Activated naive CD8-positive, alpha-beta T cell treated with anti-CD3 and anti-CD28 coated beads, Interleukin-2, amount 10 ng/mL, durations not matched to agents 7 days and 5 days (primary cell): ENCODE measurements at regions not wholly inside any gene's neighbourhood (a gene's known extent, or its start where the extent isn't known, plus 50 kb on each side); places are given as distances from the start of the nearest gene placed in this dataset.
"Not testable (repeated sequence)": the region's sequence is repeated elsewhere in the genome, so short reads cannot be mapped to it uniquely, and the experiment has no call there.

Experiments
- ATAC-seq: fragments of 150-1000 bp; cut with Tn5 transposase; one replicate; pipeline ENCODE4 v1.10.0; 2021; ENCODE audit warnings: low read depth, moderate library complexity
- POLR2A ChIA-PET: fragments of 350-600 bp; sonication (Branson Sonifier 250); formaldehyde crosslinking; loops from one replicate; lab custom pipeline; 2021; ENCODE audit warnings: antibody characterized with exemption; lab: Charles Lee
- DNase-seq: peaks from one replicate; pipeline ENCODE4 v3.0.0; 2021
- H3K27ac Mint-ChIP-seq: one replicate; pipeline ENCODE4 v1.8.0; 2022; ENCODE audit warnings: mild to moderate bottlenecking, mixed read lengths
- H3K27me3 Mint-ChIP-seq: one replicate; pipeline ENCODE4 v1.8.0; 2022; ENCODE audit warnings: mild to moderate bottlenecking, moderate library complexity, mixed read lengths
- H3K36me3 Mint-ChIP-seq: one replicate; pipeline ENCODE4 v1.8.0; 2021; ENCODE audit warnings: mild to moderate bottlenecking, mixed read lengths
- H3K4me1 Mint-ChIP-seq: one replicate; pipeline ENCODE4 v1.8.0; 2021; ENCODE audit warnings: mixed read lengths
- H3K4me3 Mint-ChIP-seq: one replicate; pipeline ENCODE4 v1.8.0; 2022; ENCODE audit warnings: mild to moderate bottlenecking, moderate library complexity, mixed read lengths
- H3K9me3 Mint-ChIP-seq: one replicate; pipeline ENCODE4 v1.8.0; 2021; ENCODE audit warnings: mixed read lengths

DNA sequence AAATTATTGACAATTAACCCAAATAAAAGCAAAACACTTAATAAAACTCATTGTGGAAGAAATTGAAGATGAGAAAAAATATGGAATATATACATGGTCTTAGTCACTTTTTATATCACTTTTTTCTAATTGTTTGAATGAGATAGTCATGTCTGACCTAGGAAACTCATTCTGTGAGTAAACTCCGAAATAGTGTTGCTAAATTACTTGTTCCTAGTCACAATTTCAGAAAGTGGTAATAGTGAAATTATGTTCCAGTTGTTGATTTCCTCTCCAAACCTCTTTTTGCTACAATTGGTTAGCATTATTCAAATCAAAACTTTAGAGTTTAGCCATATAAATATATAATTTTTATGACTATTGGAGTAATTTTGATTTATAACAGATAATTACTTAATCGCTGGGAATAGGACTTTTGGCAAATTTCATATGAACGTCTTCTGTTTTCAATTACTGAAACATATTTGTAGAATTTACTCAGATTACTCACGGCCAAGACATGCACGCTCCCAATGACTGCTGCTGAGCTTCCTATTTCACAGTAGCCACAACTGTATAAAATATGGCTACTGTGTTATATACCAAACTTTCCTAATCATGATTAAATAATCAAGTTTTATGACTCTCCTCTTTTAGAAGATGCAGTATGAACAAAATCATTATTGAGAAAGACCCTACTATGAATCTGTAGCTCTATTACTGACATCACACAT, 583.4 kb downstream of the PRIM2 start:
- H3K27me3 Mint-ChIP-seq, H3K9me3 Mint-ChIP-seq, ATAC-seq, POLR2A ChIA-PET, H3K4me3 Mint-ChIP-seq, DNase-seq, H3K27ac Mint-ChIP-seq, H3K36me3 Mint-ChIP-seq, H3K4me1 Mint-ChIP-seq: not testable (repeated sequence)

DNA sequence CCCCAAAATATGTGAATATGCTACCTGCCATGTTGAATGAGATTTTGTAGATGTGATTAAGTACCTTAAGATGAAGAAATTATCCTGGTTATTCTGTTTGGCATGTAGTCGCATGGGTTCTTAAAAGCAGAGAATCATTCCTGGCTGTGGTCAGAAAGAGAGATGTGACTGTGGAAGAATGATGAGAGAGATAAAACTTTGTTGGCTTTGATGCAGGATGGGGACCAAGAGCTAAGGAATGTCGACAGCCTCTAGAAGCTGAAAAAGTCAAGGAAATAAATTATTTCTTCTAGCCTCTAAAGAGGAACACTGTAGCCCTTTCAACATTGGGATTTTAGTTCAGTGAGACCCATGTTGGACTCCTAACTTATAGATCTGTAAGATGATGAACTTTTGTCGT, 584.0 kb downstream of the PRIM2 start:
- H3K4me3 Mint-ChIP-seq, ATAC-seq, H3K36me3 Mint-ChIP-seq, DNase-seq, POLR2A ChIA-PET, H3K9me3 Mint-ChIP-seq, H3K4me1 Mint-ChIP-seq, H3K27ac Mint-ChIP-seq, H3K27me3 Mint-ChIP-seq: not testable (repeated sequence)

DNA sequence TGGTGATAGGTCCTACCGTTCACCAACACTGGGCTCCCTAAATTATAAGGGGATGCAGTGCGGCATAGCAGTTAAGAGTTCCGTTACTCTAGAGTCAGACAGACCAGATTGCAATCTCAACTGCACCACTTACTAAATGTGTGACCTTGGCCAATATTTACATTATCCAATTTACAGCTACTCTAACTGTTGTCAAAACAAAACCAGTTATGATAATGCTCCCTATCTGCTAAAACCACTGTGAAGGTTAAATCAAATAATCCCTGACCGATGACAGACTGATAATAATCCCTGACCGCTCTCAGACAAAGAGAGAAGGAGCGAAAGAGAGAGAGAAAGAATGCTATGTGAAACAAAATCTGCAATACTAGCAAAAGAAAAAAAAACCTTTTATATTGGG, 586.9 kb downstream of the PRIM2 start:
- H3K36me3 Mint-ChIP-seq, H3K9me3 Mint-ChIP-seq, POLR2A ChIA-PET, H3K4me1 Mint-ChIP-seq, H3K27ac Mint-ChIP-seq, ATAC-seq, H3K4me3 Mint-ChIP-seq, H3K27me3 Mint-ChIP-seq, DNase-seq: not testable (repeated sequence)

GRCh38 chr6:57915300-57915699, 597.9 kb downstream of the PRIM2 start:
- H3K27ac Mint-ChIP-seq, DNase-seq, H3K9me3 Mint-ChIP-seq, H3K36me3 Mint-ChIP-seq, H3K27me3 Mint-ChIP-seq, H3K4me1 Mint-ChIP-seq, ATAC-seq, H3K4me3 Mint-ChIP-seq, POLR2A ChIA-PET: not testable (repeated sequence)

DNA sequence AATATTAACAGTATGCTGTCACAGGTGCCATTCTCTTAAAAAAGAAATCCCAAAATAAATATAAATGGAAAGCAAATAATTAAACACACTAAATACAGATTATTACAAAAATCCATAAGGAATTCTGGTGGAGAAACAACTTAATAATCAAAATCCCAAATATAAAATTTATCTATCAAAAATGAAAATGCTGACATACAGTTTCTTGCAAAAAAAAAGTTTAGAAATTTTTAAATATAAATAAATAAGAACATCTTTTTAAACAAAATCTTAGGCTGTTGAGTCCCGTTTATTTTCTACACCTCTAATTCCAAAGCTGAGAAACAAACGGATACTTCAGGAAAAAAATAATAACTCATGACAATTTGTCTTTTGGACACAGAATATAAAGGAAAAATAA, 625.5 kb downstream of the PRIM2 start:
- ATAC-seq, H3K27ac Mint-ChIP-seq, DNase-seq, H3K27me3 Mint-ChIP-seq, H3K36me3 Mint-ChIP-seq, POLR2A ChIA-PET, H3K4me3 Mint-ChIP-seq, H3K4me1 Mint-ChIP-seq, H3K9me3 Mint-ChIP-seq: not testable (repeated sequence)

DNA sequence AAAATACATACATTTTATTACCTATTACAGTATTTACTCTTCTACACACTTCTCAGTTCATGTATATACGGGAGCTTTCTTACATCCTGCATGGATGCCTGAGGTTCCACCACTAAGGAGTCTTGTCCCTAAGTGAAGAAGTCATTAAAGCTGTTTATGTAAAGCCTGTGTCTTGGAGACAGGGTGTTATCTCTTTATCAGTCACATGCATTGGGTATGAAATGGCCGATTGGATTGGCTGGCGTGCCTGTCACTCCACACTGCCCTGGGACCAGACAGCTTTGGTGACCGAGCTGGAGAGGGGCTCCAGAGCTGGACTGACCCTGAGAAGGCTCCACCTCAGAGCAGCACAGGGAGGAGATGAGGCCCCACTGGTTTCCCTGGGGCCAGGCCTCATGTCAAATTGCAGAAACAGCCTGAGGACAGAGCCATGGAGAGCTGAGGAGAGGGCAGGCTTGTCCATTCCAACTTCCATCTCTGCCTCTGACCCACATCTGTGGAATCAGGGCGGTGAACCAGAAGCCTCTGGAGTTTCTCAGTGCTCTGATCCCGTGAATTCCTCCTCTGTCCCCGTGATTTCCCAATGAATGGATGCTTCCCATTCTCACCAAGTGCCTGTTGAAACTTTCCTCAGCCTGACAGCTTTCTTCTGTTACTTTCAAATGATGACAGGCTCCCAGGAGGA, 628.8 kb downstream of the PRIM2 start:
- ATAC-seq, DNase-seq, H3K9me3 Mint-ChIP-seq, H3K4me1 Mint-ChIP-seq, H3K27ac Mint-ChIP-seq, POLR2A ChIA-PET, H3K27me3 Mint-ChIP-seq, H3K4me3 Mint-ChIP-seq, H3K36me3 Mint-ChIP-seq: not testable (repeated sequence)

GRCh38 chr6:57946769-57947091, 629.3 kb downstream of the PRIM2 start:
- ATAC-seq, H3K36me3 Mint-ChIP-seq, DNase-seq, H3K27me3 Mint-ChIP-seq, H3K27ac Mint-ChIP-seq, H3K4me1 Mint-ChIP-seq, H3K9me3 Mint-ChIP-seq, H3K4me3 Mint-ChIP-seq, POLR2A ChIA-PET: not testable (repeated sequence)

- H3K36me3 Mint-ChIP-seq, H3K4me1 Mint-ChIP-seq, H3K27me3 Mint-ChIP-seq, POLR2A ChIA-PET, H3K9me3 Mint-ChIP-seq, ATAC-seq, DNase-seq, H3K27ac Mint-ChIP-seq, H3K4me3 Mint-ChIP-seq: not testable (repeated sequence)
These were observed 631.1 kb downstream of the PRIM2 start for GRCh38 chr6:57948481-57948880.

- DNase-seq, H3K27me3 Mint-ChIP-seq, POLR2A ChIA-PET, H3K27ac Mint-ChIP-seq, H3K4me1 Mint-ChIP-seq, H3K9me3 Mint-ChIP-seq, H3K36me3 Mint-ChIP-seq, ATAC-seq, H3K4me3 Mint-ChIP-seq: not testable (repeated sequence)
These were observed 633.0 kb downstream of the PRIM2 start for GRCh38 chr6:57950430-57950829.

DNA sequence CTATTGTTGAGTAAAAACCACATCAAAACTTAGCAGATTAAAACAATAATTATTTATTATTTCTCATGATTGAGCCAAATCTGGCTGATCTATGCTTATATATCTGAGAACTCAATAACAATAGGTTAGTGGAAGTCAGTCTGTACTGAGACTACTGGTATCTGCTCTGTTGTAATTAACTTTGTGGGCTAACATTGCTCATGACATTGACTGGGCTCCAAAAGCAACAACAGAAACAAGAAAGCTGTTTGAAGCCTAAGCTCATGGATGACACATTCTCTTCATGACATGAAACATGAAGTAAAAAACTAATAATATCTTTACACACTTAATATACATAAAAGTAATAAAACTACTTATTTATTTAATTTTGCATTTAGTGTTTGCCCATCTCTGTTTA, 649.3 kb downstream of the PRIM2 start:
- H3K4me3 Mint-ChIP-seq, POLR2A ChIA-PET, H3K27me3 Mint-ChIP-seq, ATAC-seq, H3K9me3 Mint-ChIP-seq, DNase-seq, H3K36me3 Mint-ChIP-seq, H3K27ac Mint-ChIP-seq, H3K4me1 Mint-ChIP-seq: not testable (repeated sequence)

- H3K36me3 Mint-ChIP-seq, H3K27ac Mint-ChIP-seq, ATAC-seq, H3K4me3 Mint-ChIP-seq, DNase-seq, POLR2A ChIA-PET, H3K4me1 Mint-ChIP-seq, H3K27me3 Mint-ChIP-seq, H3K9me3 Mint-ChIP-seq: not testable (repeated sequence)
These were observed 654.5 kb downstream of the PRIM2 start for GRCh38 chr6:57971956-57972355.

DNA sequence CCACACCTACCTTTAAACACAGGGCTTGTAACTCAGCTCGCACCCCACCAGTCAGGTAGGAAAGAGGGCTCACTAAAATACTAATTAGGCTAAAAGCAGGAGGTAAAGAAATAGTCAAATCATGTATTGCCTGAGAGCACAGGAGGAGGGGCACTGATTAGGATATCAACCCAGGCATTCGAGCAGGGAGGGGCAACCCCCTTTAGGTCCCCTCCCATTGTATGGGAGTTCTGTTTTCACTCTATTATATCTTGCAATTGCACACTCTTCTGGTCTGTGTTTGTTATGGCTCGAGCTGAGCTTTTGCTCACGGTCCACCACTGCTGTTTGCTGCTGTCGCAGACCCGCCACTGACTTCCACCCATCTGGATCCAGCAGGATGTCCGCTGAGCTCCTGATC, 657.2 kb downstream of the PRIM2 start:
- peaks cover 6% of the 10 kb centered on the region for H3K27me3 Mint-ChIP-seq
- H3K9me3 Mint-ChIP-seq = no peaks in the 10 kb centered on the region
- no peak for ATAC-seq
- H3K4me1 Mint-ChIP-seq = no peaks in the 10 kb centered on the region
- H3K36me3 Mint-ChIP-seq = no peaks in the 10 kb centered on the region
- DNase-seq = no peak
- H3K27ac Mint-ChIP-seq = no peak overlapping the region
- POLR2A ChIA-PET = no interaction called here
- no peak overlapping the region for H3K4me3 Mint-ChIP-seq

DNA sequence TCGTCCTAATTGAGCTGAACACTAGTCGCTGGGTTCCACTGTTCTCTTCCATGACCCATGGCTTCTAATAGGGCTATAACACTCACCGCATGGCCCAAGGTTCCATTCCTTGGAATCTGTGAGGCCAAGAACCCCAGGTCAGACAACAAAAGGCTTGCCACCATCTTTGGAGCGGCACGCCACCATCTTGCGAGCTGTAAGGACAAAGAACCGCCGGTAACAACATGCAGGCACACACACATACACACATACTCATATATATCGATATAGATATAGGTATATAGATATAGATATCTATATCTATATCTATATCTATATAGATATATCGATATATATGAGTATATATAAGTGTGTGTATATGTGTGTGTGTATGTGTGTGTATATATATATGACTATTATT, 657.7 kb downstream of the PRIM2 start:
- POLR2A ChIA-PET, H3K27me3 Mint-ChIP-seq, H3K4me3 Mint-ChIP-seq, H3K27ac Mint-ChIP-seq, H3K9me3 Mint-ChIP-seq, ATAC-seq, DNase-seq, H3K4me1 Mint-ChIP-seq, H3K36me3 Mint-ChIP-seq: not testable (repeated sequence)

- H3K9me3 Mint-ChIP-seq, H3K4me3 Mint-ChIP-seq, H3K27me3 Mint-ChIP-seq, H3K27ac Mint-ChIP-seq, DNase-seq, ATAC-seq, H3K4me1 Mint-ChIP-seq, POLR2A ChIA-PET, H3K36me3 Mint-ChIP-seq: not testable (repeated sequence)
These were observed 658.9 kb downstream of the PRIM2 start for GRCh38 chr6:57976371-57976770.
